ENCODE measurements at regions not wholly inside any gene's neighbourhood (a gene's known extent, or its start where the extent isn't known, plus 50 kb on each side); places are given as distances from the start of the nearest gene placed in this dataset.

GRCh38 chr15:31597466-31597865, 270.8 kb downstream of the KLF13 start:
- no peak for TF ChIP-seq IRF4 (IDR thresholded peaks at IDR 0.05; ENCODE audit: low read depth, low read length)
- no peak for TF ChIP-seq HSF1 (IDR thresholded peaks at IDR 0.05; ENCODE audit: low read depth, low read length)
- TF ChIP-seq ZNF24 (IDR thresholded peaks at IDR 0.05): no peak
- TF ChIP-seq WRNIP1 (IDR thresholded peaks at IDR 0.05; ENCODE audit: borderline replicate concordance, low read depth, low read length): no peak
- no peak for TF ChIP-seq IKZF2 (IDR thresholded peaks at IDR 0.05)
- no peak for TF ChIP-seq CUX1 (IDR thresholded peaks at IDR 0.05; ENCODE audit: insufficient replicate concordance, low read depth, low read length)
- no peak for TF ChIP-seq ZBED1 (IDR thresholded peaks at IDR 0.05; ENCODE audit: borderline replicate concordance)
- TF ChIP-seq YY1 (IDR thresholded peaks at IDR 0.05; ENCODE audit: low read depth, low read length): no peak
- TF ChIP-seq ZBTB11 (CRISPR knock-in tag; IDR thresholded peaks at IDR 0.05): no peak
- TF ChIP-seq NRF1 (conservative IDR thresholded peaks at IDR 0.05; ENCODE audit: low read depth, low read length): no peak
- no peak for TF ChIP-seq YBX1 (IDR thresholded peaks at IDR 0.05)
- TF ChIP-seq RAD51 (IDR thresholded peaks at IDR 0.05): no peak
- no peak for TF ChIP-seq TCF3 (IDR thresholded peaks at IDR 0.05; ENCODE audit: borderline replicate concordance, insufficient read depth, low read depth, low read length)
- TF ChIP-seq SMARCA5 (IDR thresholded peaks at IDR 0.05): no peak
- no peak for TF ChIP-seq RAD21 (IDR thresholded peaks at IDR 0.05; ENCODE audit: insufficient read depth, low read depth, low read length)
- no peak for TF ChIP-seq NFIC (IDR thresholded peaks at IDR 0.05; ENCODE audit: low read depth, low read length)
- in situ Hi-C loops (cut with MboI) (no loop called here), intact Hi-C loops (cut with micrococcal nuclease; ENCODE audit: unreplicated experiment) (loop anchor here (10.0 kb wide), 1 partner anchor 57 kb away; no protein-coding TSS in a partner anchor)
- ChIA-PET CTCF (no interaction called here), POLR2A (no interaction called here), RAD21 (ENCODE audit: unreplicated experiment) (interaction anchor here (0.6 kb wide), 1 partner anchor 151 kb away, joined by 3 read pairs; no protein-coding TSS in a partner anchor), SMC1A (ENCODE audit: uncharacterized antibody, unreplicated experiment) (no interaction called here)
- Histone ChIP-seq H3K9ac (ENCODE audit: control insufficient read depth, insufficient read depth, low read length) (no peak overlapping the region), H3K79me2 (ENCODE audit: control insufficient read depth, insufficient read depth, low read length) (no peaks in the 10 kb centered on the region), H4K20me1 (ENCODE audit: control insufficient read depth, insufficient read depth) (no peaks in the 10 kb centered on the region), H3K4me3 (no peak overlapping the region), H3K4me1 (ENCODE audit: control insufficient read depth, insufficient read depth, low read length) (no peaks in the 10 kb centered on the region), H3K36me3 (ENCODE audit: control insufficient read depth in 2 of 2, insufficient read depth in 2 of 2, low read length in 1 of 2) (no peaks in the 10 kb centered on the region), H3K9me3 (replicated peaks; ENCODE audit: control insufficient read depth, insufficient read depth, low read length) (no peaks in the 10 kb centered on the region), H3K27ac (ENCODE audit: control insufficient read depth, insufficient read depth) (no peak overlapping the region), H3K27me3 (replicated peaks in 1 of 2; ENCODE audit: control insufficient read depth in 2 of 2, insufficient read depth in 2 of 2, low read length in 1 of 2) (no peaks in the 10 kb centered on the region), H3K4me2 (ENCODE audit: control insufficient read depth, insufficient read depth) (no peak overlapping the region), H2AFZ (ENCODE audit: control insufficient read depth, low read depth, low read length) (no peak overlapping the region)
- BruUV-seq (replicated peaks): no TSS peak
- FAIRE-seq (no peak), DNase-seq (ENCODE audit: low read depth, low spot score) (no peak), ATAC-seq (no peak)
- 88% methylated on average over 1 of the region's 1 CpG for WGBS (ENCODE audit: insufficient coverage, insufficient replicate concordance, low lambda C conversion rate, missing lambda C conversion rate)

Data from GM12878 (cell line).